ENCODE measurements at regions not wholly inside any gene's neighbourhood (a gene's known extent, or its start where the extent isn't known, plus 50 kb on each side); places are given as distances from the start of the nearest gene placed in this dataset.

- no peak overlapping the region for H3K4me3 ChIP-seq
- no peaks in the 10 kb centered on the region for H3K27me3 ChIP-seq
- no peak overlapping the region for H3K27ac ChIP-seq
- DNase-seq (no peak), ATAC-seq (ENCODE audit: low FRiP score in 2 of 2) (no peak)
- H3K36me3 ChIP-seq: no peaks in the 10 kb centered on the region
- WGBS, 2 donors: 71 to 73% methylated on average over 4 of the region's 4 CpGs
- no peak for TF ChIP-seq POLR2A (IDR thresholded peaks at IDR 0.05)
- no peak for TF ChIP-seq CTCF (IDR thresholded peaks at IDR 0.05)
- TF ChIP-seq EP300 (IDR thresholded peaks at IDR 0.05): no peak
- no peak for TF ChIP-seq POLR2AphosphoS5 (IDR thresholded peaks at IDR 0.05)
- no peaks in the 10 kb centered on the region for H3K4me1 ChIP-seq
- H3K9me3 ChIP-seq: no peaks in the 10 kb centered on the region
Observed at GRCh38 chr9:14526504-14526903, 166.7 kb downstream of the ZDHHC21 start.

- no peak overlapping the region for H3K4me3 ChIP-seq
- no peaks in the 10 kb centered on the region for H3K36me3 ChIP-seq
- ATAC-seq (ENCODE audit: low FRiP score in 2 of 2): no peak
- H3K4me1 ChIP-seq: no peaks in the 10 kb centered on the region
- 79 to 86% methylated on average over 6 of the region's 6 CpGs for WGBS, 2 donors
- H3K27me3 ChIP-seq: no peaks in the 10 kb centered on the region
- no peak for TF ChIP-seq CTCF (IDR thresholded peaks at IDR 0.05)
- TF ChIP-seq POLR2AphosphoS5 (IDR thresholded peaks at IDR 0.05): no peak
- no peak for TF ChIP-seq EP300 (IDR thresholded peaks at IDR 0.05)
- no peak for TF ChIP-seq POLR2A (IDR thresholded peaks at IDR 0.05)
- no peak overlapping the region for H3K27ac ChIP-seq
- DNase-seq: no peak
- no peaks in the 10 kb centered on the region for H3K9me3 ChIP-seq
Observed at GRCh38 chr9:14525856-14526255, 167.4 kb downstream of the ZDHHC21 start.

GRCh38 chr9:14524873-14525515, 168.2 kb downstream of the ZDHHC21 start:
- Histone ChIP-seq H3K36me3 (no peaks in the 10 kb centered on the region), H3K4me3 (no peak overlapping the region), H3K9me3 (no peaks in the 10 kb centered on the region), H3K27me3 (no peaks in the 10 kb centered on the region), H3K27ac (no peak overlapping the region), H3K4me1 (no peaks in the 10 kb centered on the region)
- ATAC-seq (ENCODE audit: low FRiP score in 2 of 2) (no peak), DNase-seq (peak in 1 of 2 donors; percentile 51)
- TF ChIP-seq CTCF (IDR thresholded peaks at IDR 0.05) (no peak), EP300 (IDR thresholded peaks at IDR 0.05) (no peak), POLR2A (IDR thresholded peaks at IDR 0.05) (no peak), POLR2AphosphoS5 (IDR thresholded peaks at IDR 0.05) (no peak)
- whole genome bisulfite sequencing, 2 donors: 71% methylated on average over 8 of the region's 8 CpGs

GRCh38 chr9:14523545-14523944, 169.7 kb downstream of the ZDHHC21 start:
- Histone ChIP-seq H3K4me1 (no peaks in the 10 kb centered on the region), H3K9me3 (no peaks in the 10 kb centered on the region), H3K27me3 (no peaks in the 10 kb centered on the region), H3K4me3 (no peak overlapping the region), H3K36me3 (no peaks in the 10 kb centered on the region), H3K27ac (peak overlapping the region in 1 of 4 donors; percentile 16)
- no peak for TF ChIP-seq CTCF (IDR thresholded peaks at IDR 0.05)
- no peak for TF ChIP-seq POLR2A (IDR thresholded peaks at IDR 0.05)
- 75 to 80% methylated on average over 6 of the region's 6 CpGs for WGBS, 2 donors
- no peak for ATAC-seq (ENCODE audit: low FRiP score in 2 of 2)
- no peak for DNase-seq
